Mesendoderm (in vitro differentiated cells): ENCODE measurements at regions not wholly inside any gene's neighbourhood (a gene's known extent, or its start where the extent isn't known, plus 50 kb on each side); places are given as distances from the start of the nearest gene placed in this dataset.
A peak's percentile ranks its signal among the peaks of the same experiment; 100 is the strongest.

Source experiments
- DNase-seq: peaks from one replicate; pipeline ENCODE4 v3.0.0; 2013
- H2AK5ac ChIP-seq: 2 replicates; pipeline ENCODE4 v1.6.1; 2013; ENCODE audit warnings: low read length, inconsistent platforms
- H2BK120ac ChIP-seq: 2 replicates; pipeline ENCODE4 v1.6.1; 2013; ENCODE audit warnings: low read depth, mild to moderate bottlenecking, low read length, moderate library complexity, mixed read lengths
- H2BK15ac ChIP-seq: replicated peaks from 2 replicates; pipeline ENCODE4 v1.6.1; 2013; ENCODE audit warnings: low read depth, mild to moderate bottlenecking, moderate library complexity
- H2BK5ac ChIP-seq: 2 replicates; pipeline ENCODE4 v1.6.1; 2013; ENCODE audit warnings: low read length, inconsistent platforms
- H3K18ac ChIP-seq: 2 replicates; pipeline ENCODE4 v1.6.1; 2013; ENCODE audit warnings: mild to moderate bottlenecking, low read length, mixed read lengths
- H3K23ac ChIP-seq: one replicate; pipeline ENCODE4 v1.6.1; 2013; ENCODE audit warnings: low read length
- H3K27ac ChIP-seq: 2 replicates; pipeline ENCODE4 v1.5.1; 2013; ENCODE audit warnings: low read depth, mild to moderate bottlenecking, inconsistent platforms, low read length, moderate library complexity
- H3K27me3 ChIP-seq: 2 replicates; pipeline ENCODE4 v1.6.1; 2013; ENCODE audit warnings: low read length, control low read depth, mild to moderate bottlenecking, inconsistent platforms; ENCODE audit not compliant: insufficient read depth, poor library complexity
- H3K36me3 ChIP-seq: 2 replicates; pipeline ENCODE4 v1.6.1; 2013; ENCODE audit warnings: low read length, inconsistent platforms; ENCODE audit not compliant: control insufficient read depth, insufficient read depth
- H3K4ac ChIP-seq: one replicate; pipeline ENCODE4 v1.6.1; 2013; ENCODE audit warnings: low read depth, mild to moderate bottlenecking, low read length, moderate library complexity
- H3K4me1 ChIP-seq: 2 replicates; pipeline ENCODE4 v1.6.1; 2013; ENCODE audit warnings: low read depth, low read length, inconsistent platforms; ENCODE audit not compliant: control insufficient read depth
- H3K4me2 ChIP-seq: 2 replicates; pipeline ENCODE4 v1.6.1; 2013; ENCODE audit warnings: low read length
- H3K4me3 ChIP-seq: 2 replicates; pipeline ENCODE4 v1.5.1; 2013; ENCODE audit warnings: mild to moderate bottlenecking, low read length
- H3K56ac ChIP-seq: one replicate; pipeline ENCODE4 v1.6.1; 2013; ENCODE audit warnings: low read length
- H3K79me1 ChIP-seq: 2 replicates; pipeline ENCODE4 v1.6.1; 2013; ENCODE audit warnings: low read length, inconsistent platforms
- H3K79me2 ChIP-seq: 2 replicates; pipeline ENCODE4 v1.6.1; 2013; ENCODE audit warnings: mild to moderate bottlenecking, low read length; ENCODE audit not compliant: control insufficient read depth, insufficient read depth
- H3K9ac ChIP-seq: 2 replicates; pipeline ENCODE4 v1.6.1; 2013; ENCODE audit warnings: low read length, inconsistent platforms
- H4K5ac ChIP-seq: one replicate; pipeline ENCODE4 v1.6.1; 2013; ENCODE audit warnings: low read length
- H4K8ac ChIP-seq: one replicate; pipeline ENCODE4 v1.6.1; 2013; ENCODE audit warnings: low read depth, mild to moderate bottlenecking, control low read depth, low read length, moderate library complexity
- WGBS: extraction: QIAGEN DNeasy Blood & Tissue Kit; methylation state at CpG from one replicate; pipeline ENCODE4 v1.1.7; 2013; ENCODE audit warnings: low lambda C conversion rate, missing lambda C conversion rate; ENCODE audit not compliant: insufficient coverage; ENCODE audit errors: extremely low coverage; 5-methylcytosine and 5-hydroxymethylcytosine counted together

DNA sequence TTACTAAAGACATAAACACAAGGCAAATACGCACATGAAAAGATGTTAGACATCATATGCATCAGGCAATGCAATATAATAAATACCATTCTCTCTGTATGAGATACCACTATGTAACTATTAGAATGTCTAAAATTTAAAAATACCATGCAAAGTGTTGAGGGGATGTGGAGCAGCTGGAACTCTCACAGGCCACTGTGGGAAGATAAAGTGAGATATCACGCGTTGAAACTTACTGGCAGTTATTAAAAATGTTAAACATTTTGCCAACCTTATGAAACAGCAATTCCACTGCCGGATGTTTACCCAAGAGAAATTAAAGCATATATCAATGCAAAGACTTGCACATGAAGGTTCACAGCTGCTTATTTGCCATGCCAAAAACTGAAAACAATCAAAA is 556.7 kb downstream of the LRRC70 start:
- Histone ChIP-seq H3K4ac (no peak overlapping the region), H4K8ac (no peak overlapping the region), H3K4me1 (no peaks in the 10 kb centered on the region)

DNA sequence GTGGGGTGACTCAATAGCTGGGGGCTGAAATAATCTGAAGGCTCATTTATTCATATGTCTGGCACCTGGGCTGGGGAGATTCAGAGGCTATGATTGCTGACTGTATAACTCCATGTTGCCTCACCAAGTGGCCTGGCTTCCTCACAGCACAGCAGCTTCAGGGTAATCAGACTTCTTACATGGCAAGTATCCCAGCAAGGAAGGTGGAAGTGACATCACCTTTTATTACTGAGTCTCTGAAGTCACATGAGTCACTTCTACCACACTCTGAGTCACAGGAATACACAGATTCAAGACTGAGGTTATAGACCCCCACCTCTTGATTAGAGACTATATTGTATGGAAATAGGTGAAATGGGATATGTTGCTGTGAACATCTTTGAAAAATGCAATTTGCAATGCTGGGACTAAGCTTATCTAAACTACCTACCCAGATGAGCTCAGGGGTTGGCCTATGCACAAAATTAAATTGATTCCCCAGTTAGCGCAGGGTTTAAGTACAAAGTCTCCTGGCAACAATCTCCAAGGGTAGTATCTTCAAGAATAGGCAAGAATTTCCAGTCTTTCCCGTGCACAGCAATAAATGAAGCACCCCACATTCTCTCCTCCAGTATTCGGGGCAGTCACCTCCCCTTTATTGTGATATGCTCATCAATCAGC is 553.1 kb downstream of the LRRC70 start:
- Histone ChIP-seq H4K8ac (no peak overlapping the region), H3K4me2 (no peak overlapping the region), H3K4me1 (no peaks in the 10 kb centered on the region), H2BK120ac (no peak overlapping the region), H3K79me1 (no peaks in the 10 kb centered on the region), H3K9ac (no peak overlapping the region), H3K27ac (no peak overlapping the region), H3K4ac (no peak overlapping the region), H2BK15ac (no peak overlapping the region), H2BK5ac (no peak overlapping the region), H4K5ac (no peak overlapping the region), H3K4me3 (no peak overlapping the region), H3K36me3 (no peaks in the 10 kb centered on the region), H2AK5ac (no peak overlapping the region), H3K56ac (no peak overlapping the region), H3K18ac (peak overlapping the region; percentile 36), H3K27me3 (no peaks in the 10 kb centered on the region), H3K23ac (no peak overlapping the region), H3K79me2 (no peaks in the 10 kb centered on the region)
- no CpG with 5 or more reads among the region's 3 CpGs for WGBS
- DNase-seq = peak; percentile 48

More for the DNA sequence above, 556.7 kb downstream of the LRRC70 start:
- Histone ChIP-seq H3K18ac (no peak overlapping the region), H3K56ac (no peak overlapping the region), H3K23ac (no peak overlapping the region), H2BK5ac (no peak overlapping the region), H3K79me2 (no peaks in the 10 kb centered on the region), H3K27ac (no peak overlapping the region), H2BK15ac (no peak overlapping the region), H3K4me3 (no peak overlapping the region), H3K36me3 (no peaks in the 10 kb centered on the region), H3K4me2 (no peak overlapping the region), H3K79me1 (no peaks in the 10 kb centered on the region), H2AK5ac (no peak overlapping the region), H3K27me3 (no peaks in the 10 kb centered on the region), H2BK120ac (no peak overlapping the region), H3K9ac (no peak overlapping the region), H4K5ac (no peak overlapping the region)
- no CpG with 5 or more reads among the region's 4 CpGs for WGBS
- DNase-seq = no peak

DNA sequence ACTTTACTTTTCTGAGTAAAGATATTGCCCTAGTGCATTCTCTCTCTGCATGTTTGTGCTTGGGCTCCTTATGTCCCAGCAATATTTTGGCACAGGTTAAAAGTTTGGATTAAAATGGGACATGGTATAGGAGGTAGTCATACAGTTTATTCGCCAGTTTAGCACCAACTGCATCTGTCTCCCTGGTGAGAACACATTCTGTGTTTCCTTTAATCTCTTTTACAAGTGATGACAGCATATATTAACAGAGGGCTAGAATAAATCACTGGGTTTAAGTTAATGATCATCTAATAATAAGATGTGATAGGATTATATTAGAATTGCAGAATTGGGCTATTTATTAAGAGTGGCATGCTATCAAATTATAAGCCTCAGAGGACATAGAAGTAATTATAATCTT is 550.1 kb downstream of the LRRC70 start:
- Histone ChIP-seq H3K36me3 (no peaks in the 10 kb centered on the region), H3K4me2 (no peak overlapping the region), H2BK15ac (no peak overlapping the region), H3K4me3 (no peak overlapping the region), H3K4me1 (peaks cover 2% of the 10 kb centered on the region), H3K4ac (no peak overlapping the region), H3K23ac (no peak overlapping the region), H3K9ac (no peak overlapping the region), H2BK120ac (no peak overlapping the region), H2BK5ac (no peak overlapping the region), H3K79me2 (no peaks in the 10 kb centered on the region), H3K27ac (no peak overlapping the region), H3K18ac (no peak overlapping the region), H4K5ac (no peak overlapping the region), H3K56ac (no peak overlapping the region), H3K27me3 (no peaks in the 10 kb centered on the region), H4K8ac (no peak overlapping the region), H2AK5ac (no peak overlapping the region), H3K79me1 (no peaks in the 10 kb centered on the region)
- DNase-seq = no peak
- WGBS = no CpG with 5 or more reads among the region's 1 CpG

DNA sequence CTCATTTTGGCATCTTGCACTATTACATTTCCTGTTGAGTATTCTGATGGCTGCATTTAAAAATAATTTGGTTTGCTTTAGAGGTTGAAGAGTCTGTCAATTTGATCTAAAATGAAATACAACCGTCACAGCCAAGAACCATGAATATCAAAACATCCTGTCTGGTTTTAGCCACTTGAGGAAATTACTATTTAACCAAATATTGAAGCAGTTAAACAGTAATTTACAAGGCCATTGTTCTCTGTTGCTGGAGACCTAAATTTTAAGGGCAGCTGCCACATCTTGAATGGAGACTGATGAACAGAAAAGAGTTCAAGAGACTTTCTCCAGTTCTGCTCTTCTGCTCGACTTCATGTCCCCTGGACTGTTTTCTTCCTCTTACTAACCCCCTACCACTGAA is 549.4 kb downstream of the LRRC70 start:
- Histone ChIP-seq H3K18ac (no peak overlapping the region), H3K4me3 (no peak overlapping the region), H3K79me2 (no peaks in the 10 kb centered on the region), H3K23ac (no peak overlapping the region), H3K56ac (no peak overlapping the region), H4K8ac (no peak overlapping the region), H2BK15ac (no peak overlapping the region), H3K36me3 (no peaks in the 10 kb centered on the region), H4K5ac (no peak overlapping the region), H3K9ac (no peak overlapping the region), H3K27ac (no peak overlapping the region), H3K4me1 (peaks cover 2% of the 10 kb centered on the region), H3K27me3 (no peaks in the 10 kb centered on the region), H3K4ac (no peak overlapping the region), H3K4me2 (no peak overlapping the region), H2BK120ac (no peak overlapping the region), H3K79me1 (no peaks in the 10 kb centered on the region), H2AK5ac (no peak overlapping the region), H2BK5ac (no peak overlapping the region)
- no peak for DNase-seq
- whole genome bisulfite sequencing = no CpG with 5 or more reads among the region's 2 CpGs

DNA sequence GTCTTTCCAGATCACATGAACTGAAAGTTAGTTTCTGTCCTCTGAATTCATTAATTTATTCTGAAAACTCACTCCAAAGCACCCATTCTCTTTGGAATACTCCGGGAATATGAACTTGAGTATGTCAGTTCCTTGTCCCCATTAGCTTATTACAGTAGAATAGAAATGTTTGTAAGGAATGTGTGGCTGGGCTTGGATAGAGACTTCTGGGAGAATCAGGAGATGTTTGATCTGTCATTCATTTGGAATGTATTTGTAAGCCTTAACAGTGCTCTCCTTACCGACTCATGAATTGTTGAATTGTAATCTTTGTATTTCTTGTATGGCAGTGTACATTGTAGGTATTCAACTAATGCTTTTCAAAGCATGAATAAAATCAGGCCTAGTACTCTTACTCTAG is 548.4 kb downstream of the LRRC70 start:
- no peaks in the 10 kb centered on the region for H3K27me3 ChIP-seq
- no peak overlapping the region for H2BK5ac ChIP-seq
- peak; percentile 24 for DNase-seq
- no peak overlapping the region for H3K56ac ChIP-seq
- H4K8ac ChIP-seq = no peak overlapping the region
- no peaks in the 10 kb centered on the region for H3K79me2 ChIP-seq
- H3K18ac ChIP-seq = no peak overlapping the region
- H3K4me2 ChIP-seq = no peak overlapping the region
- peaks cover 2% of the 10 kb centered on the region for H3K4me1 ChIP-seq
- no peak overlapping the region for H3K27ac ChIP-seq
- H3K4me3 ChIP-seq = no peak overlapping the region
- no peak overlapping the region for H3K4ac ChIP-seq
- no peak overlapping the region for H2BK15ac ChIP-seq
- H2BK120ac ChIP-seq = no peak overlapping the region
- H2AK5ac ChIP-seq = no peak overlapping the region
- no peak overlapping the region for H3K23ac ChIP-seq
- no peak overlapping the region for H4K5ac ChIP-seq
- H3K36me3 ChIP-seq = no peaks in the 10 kb centered on the region
- H3K9ac ChIP-seq = no peak overlapping the region
- H3K79me1 ChIP-seq = no peaks in the 10 kb centered on the region
- no CpG with 5 or more reads among the region's 2 CpGs for WGBS

DNA sequence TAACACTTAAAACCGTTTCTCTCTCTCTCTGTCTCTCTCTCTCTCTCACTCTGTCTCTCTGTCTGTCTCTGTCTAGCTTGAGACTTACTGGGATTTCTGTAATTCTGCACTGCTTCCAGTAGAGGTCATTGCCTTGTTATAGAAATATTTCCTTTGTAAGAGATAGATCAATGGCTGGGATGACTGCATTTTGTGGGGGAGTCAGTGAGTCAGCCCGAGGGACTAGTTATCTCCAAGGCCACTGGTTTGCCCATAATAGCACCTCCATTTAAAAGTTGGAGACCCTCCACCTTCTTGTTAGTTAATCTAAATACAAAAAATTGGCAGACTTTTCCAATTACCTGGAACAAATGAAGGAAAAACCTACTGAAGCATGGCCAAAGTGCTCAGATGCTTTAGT is 547.2 kb downstream of the LRRC70 start:
- Histone ChIP-seq H3K4me2 (no peak overlapping the region), H3K27ac (no peak overlapping the region), H3K4ac (no peak overlapping the region), H2BK5ac (no peak overlapping the region), H3K79me2 (no peaks in the 10 kb centered on the region), H3K4me3 (no peak overlapping the region), H3K56ac (peak overlapping the region; percentile 25), H3K79me1 (no peaks in the 10 kb centered on the region), H4K5ac (no peak overlapping the region), H3K9ac (no peak overlapping the region), H3K23ac (no peak overlapping the region), H2AK5ac (no peak overlapping the region), H3K27me3 (no peaks in the 10 kb centered on the region), H3K36me3 (no peaks in the 10 kb centered on the region), H2BK15ac (no peak overlapping the region), H3K18ac (no peak overlapping the region), H4K8ac (no peak overlapping the region), H2BK120ac (no peak overlapping the region), H3K4me1 (peaks cover 2% of the 10 kb centered on the region)
- WGBS = no CpG with 5 or more reads among the region's 2 CpGs
- DNase-seq = peak; percentile 78
